ENCODE measurements at regions not wholly inside any gene's neighbourhood (a gene's known extent, or its start where the extent isn't known, plus 50 kb on each side); places are given as distances from the start of the nearest gene placed in this dataset.

- TF ChIP-seq CTCF (IDR thresholded peaks at IDR 0.05) (no peak), POLR2A (IDR thresholded peaks at IDR 0.05) (no peak)
Measured at GRCh38 chr7:42792841-42793240, 119.0 kb downstream of the C7orf25 start.
